Stomach (tissue), 4 donors: ENCODE measurements at regions not wholly inside any gene's neighbourhood (a gene's known extent, or its start where the extent isn't known, plus 50 kb on each side); places are given as distances from the start of the nearest gene placed in this dataset.

ENCODE experiments used
- EP300 ChIP-seq: sonication (generic); formaldehyde crosslinking; IDR thresholded peaks from one replicate; pipeline ENCODE4 v1.6.1; 2017; ENCODE audit warnings: antibody characterized with exemption
- POLR2A ChIP-seq, 4 donors: fragments of 450-650 bp; IDR thresholded peaks; one replicate each; pipeline ENCODE4 v1.6.1; 2016; ENCODE audit warnings: antibody characterized with exemption in 4 of 4, control low read depth in 2 of 4, mild to moderate bottlenecking in 1 of 4, moderate library complexity in 1 of 4
- POLR2AphosphoS5 ChIP-seq, 3 donors: sonication (generic); formaldehyde crosslinking; IDR thresholded peaks; one replicate each; pipeline ENCODE4 v1.6.1; 2016; ENCODE audit warnings: antibody characterized with exemption in 3 of 3
- TF ChIP-seq, protein P1 (sequence below), 7 experiments: fragments of 450-650 bp in 4 of 7; fragments of 200-600 bp in 3 of 7; sonication (generic) in 3 of 7; IDR thresholded peaks; one replicate each; pipeline ENCODE4 v1.5.1; 2016 to 2019; ENCODE audit warnings: antibody characterized with exemption in 7 of 7, control low read depth in 2 of 7, mild to moderate bottlenecking in 1 of 7

DNA sequence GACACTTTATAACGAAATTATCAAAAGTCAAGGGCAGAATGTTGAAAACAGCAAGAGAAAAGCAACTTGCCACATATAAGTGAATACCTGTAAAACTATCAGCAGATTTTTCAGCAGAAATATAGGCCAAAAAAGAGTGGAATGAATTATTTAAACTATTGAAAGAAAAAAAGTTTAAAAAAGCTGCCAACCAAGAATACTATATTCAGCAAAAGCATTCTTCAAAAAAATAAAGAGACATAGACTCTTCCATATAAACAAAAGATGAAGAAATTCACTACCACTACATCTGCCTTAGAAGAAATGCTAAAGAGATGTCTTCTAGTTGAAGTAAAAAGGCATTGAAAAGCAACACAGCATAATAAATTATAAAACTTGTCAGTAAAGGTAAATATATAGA is 80.6 kb upstream of the CPNE8 start:
- TF ChIP-seq, protein P1, sequence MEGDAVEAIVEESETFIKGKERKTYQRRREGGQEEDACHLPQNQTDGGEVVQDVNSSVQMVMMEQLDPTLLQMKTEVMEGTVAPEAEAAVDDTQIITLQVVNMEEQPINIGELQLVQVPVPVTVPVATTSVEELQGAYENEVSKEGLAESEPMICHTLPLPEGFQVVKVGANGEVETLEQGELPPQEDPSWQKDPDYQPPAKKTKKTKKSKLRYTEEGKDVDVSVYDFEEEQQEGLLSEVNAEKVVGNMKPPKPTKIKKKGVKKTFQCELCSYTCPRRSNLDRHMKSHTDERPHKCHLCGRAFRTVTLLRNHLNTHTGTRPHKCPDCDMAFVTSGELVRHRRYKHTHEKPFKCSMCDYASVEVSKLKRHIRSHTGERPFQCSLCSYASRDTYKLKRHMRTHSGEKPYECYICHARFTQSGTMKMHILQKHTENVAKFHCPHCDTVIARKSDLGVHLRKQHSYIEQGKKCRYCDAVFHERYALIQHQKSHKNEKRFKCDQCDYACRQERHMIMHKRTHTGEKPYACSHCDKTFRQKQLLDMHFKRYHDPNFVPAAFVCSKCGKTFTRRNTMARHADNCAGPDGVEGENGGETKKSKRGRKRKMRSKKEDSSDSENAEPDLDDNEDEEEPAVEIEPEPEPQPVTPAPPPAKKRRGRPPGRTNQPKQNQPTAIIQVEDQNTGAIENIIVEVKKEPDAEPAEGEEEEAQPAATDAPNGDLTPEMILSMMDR (IDR thresholded peaks at IDR 0.05) = no peak
- TF ChIP-seq POLR2A (IDR thresholded peaks at IDR 0.05) = no peak
- no peak for TF ChIP-seq POLR2AphosphoS5 (IDR thresholded peaks at IDR 0.05)
- no peak for TF ChIP-seq EP300
